ENCODE measurements at regions not wholly inside any gene's neighbourhood (a gene's known extent, or its start where the extent isn't known, plus 50 kb on each side); places are given as distances from the start of the nearest gene placed in this dataset.

GRCh38 chr7:32346253-32346652, 143.9 kb downstream of the LSM5 start:
- no peak for DNase-seq (ENCODE audit: low spot score)

- DNase-seq (ENCODE audit: low spot score), result no peak
These were observed 153.5 kb downstream of the LSM5 start for GRCh38 chr7:32336726-32337125.

GRCh38 chr7:32335107-32335506, 155.1 kb downstream of the LSM5 start:
- DNase-seq (ENCODE audit: low spot score), result no peak

GRCh38 chr7:32330602-32331001, 159.6 kb downstream of the LSM5 start:
- no peak for DNase-seq (ENCODE audit: low spot score)

GRCh38 chr7:32326078-32326477, 164.1 kb downstream of the LSM5 start:
- no peak for DNase-seq (ENCODE audit: low spot score)

- no peak for DNase-seq (ENCODE audit: low spot score)
These were observed 166.5 kb downstream of the LSM5 start for GRCh38 chr7:32323712-32324111.

GRCh38 chr7:32319012-32319382, 171.2 kb downstream of the LSM5 start:
- no peak for DNase-seq (ENCODE audit: low spot score)

GRCh38 chr7:32318300-32319011, 171.7 kb downstream of the LSM5 start:
- DNase-seq (ENCODE audit: low spot score), result no peak

GRCh38 chr7:32316839-32317238, 173.3 kb downstream of the LSM5 start:
- DNase-seq (ENCODE audit: low spot score), result no peak

GRCh38 chr7:32314761-32315160, 175.4 kb downstream of the LSM5 start:
- DNase-seq (ENCODE audit: low spot score), result no peak

GRCh38 chr7:32301427-32301826, 188.8 kb downstream of the LSM5 start:
- no peak for DNase-seq (ENCODE audit: low spot score)

GRCh38 chr7:32299133-32299702, 191.0 kb downstream of the LSM5 start:
- no peak for DNase-seq (ENCODE audit: low spot score)

- DNase-seq (ENCODE audit: low spot score), result no peak
These were observed 191.6 kb downstream of the LSM5 start for GRCh38 chr7:32298408-32299132.

- DNase-seq (ENCODE audit: low spot score), result no peak
These were observed 196.3 kb downstream of the LSM5 start for GRCh38 chr7:32293833-32294232.

GRCh38 chr7:32289651-32290414, 200.3 kb downstream of the LSM5 start:
- DNase-seq (ENCODE audit: low spot score), result no peak

- no peak for DNase-seq (ENCODE audit: low spot score)
These were observed 204.5 kb downstream of the LSM5 start for GRCh38 chr7:32285698-32286097.

GRCh38 chr7:32283546-32283945, 206.6 kb downstream of the LSM5 start:
- no peak for DNase-seq (ENCODE audit: low spot score)

- DNase-seq (ENCODE audit: low spot score), result no peak
These were observed 209.3 kb upstream of the PDE1C start for GRCh38 chr7:32279500-32279899.

GRCh38 chr7:32275216-32276009, 205.2 kb upstream of the PDE1C start:
- no peak for DNase-seq (ENCODE audit: low spot score)

- DNase-seq (ENCODE audit: low spot score), result no peak
These were observed 203.1 kb upstream of the PDE1C start for GRCh38 chr7:32273297-32273696.

GRCh38 chr7:32266932-32267475, 196.8 kb upstream of the PDE1C start:
- DNase-seq (ENCODE audit: low spot score), result no peak
